NCI-H1105 treated with DMSO at 0.1 percent for 48 hours (cell line): ENCODE measurements at regions not wholly inside any gene's neighbourhood (a gene's known extent, or its start where the extent isn't known, plus 50 kb on each side); places are given as distances from the start of the nearest gene placed in this dataset.

Source experiments
- DNase-seq: peaks from one replicate; lab custom pipeline; 2025; lab: John Stamatoyannopoulos, UW

GRCh38 chr1:11373895-11374747, 101.1 kb downstream of the UBIAD1 start:
- no peak for DNase-seq

- no peak for DNase-seq
Observed at GRCh38 chr1:11374748-11375110, 101.7 kb downstream of the UBIAD1 start.

GRCh38 chr1:11377001-11377583, 101.9 kb upstream of the DISP3 start:
- DNase-seq = no peak

- no peak for DNase-seq
Observed at GRCh38 chr1:11377954-11378353, 101.0 kb upstream of the DISP3 start.

- DNase-seq = no peak
Observed at GRCh38 chr1:11379851-11380250, 99.1 kb upstream of the DISP3 start.

GRCh38 chr1:11380500-11380899, 98.5 kb upstream of the DISP3 start:
- no peak for DNase-seq

- DNase-seq = no peak
Observed at GRCh38 chr1:11383553-11384169, 95.3 kb upstream of the DISP3 start.

- no peak for DNase-seq
Observed at GRCh38 chr1:11384170-11384554, 94.8 kb upstream of the DISP3 start.

GRCh38 chr1:11387829-11388228, 91.1 kb upstream of the DISP3 start:
- no peak for DNase-seq

- peak; percentile 7 for DNase-seq
Observed at GRCh38 chr1:11388617-11389016, 90.3 kb upstream of the DISP3 start.

GRCh38 chr1:11391327-11391726, 87.6 kb upstream of the DISP3 start:
- no peak for DNase-seq

GRCh38 chr1:11391886-11392285, 87.1 kb upstream of the DISP3 start:
- DNase-seq = no peak

- DNase-seq = no peak
Observed at GRCh38 chr1:11394592-11395245, 84.2 kb upstream of the DISP3 start.

- DNase-seq = no peak
Observed at GRCh38 chr1:11395616-11396015, 83.3 kb upstream of the DISP3 start.

- DNase-seq = no peak
Observed at GRCh38 chr1:11397151-11397901, 81.6 kb upstream of the DISP3 start.

GRCh38 chr1:11399250-11399649, 79.7 kb upstream of the DISP3 start:
- no peak for DNase-seq

GRCh38 chr1:11400155-11400554, 78.8 kb upstream of the DISP3 start:
- DNase-seq = no peak

- no peak for DNase-seq
Observed at GRCh38 chr1:11400567-11400966, 78.4 kb upstream of the DISP3 start.

GRCh38 chr1:11406845-11407244, 72.1 kb upstream of the DISP3 start:
- no peak for DNase-seq

- no peak for DNase-seq
Observed at GRCh38 chr1:11407301-11407994, 71.5 kb upstream of the DISP3 start.

GRCh38 chr1:11412141-11412540, 66.8 kb upstream of the DISP3 start:
- DNase-seq = no peak
